OCI-LY3 (cell line): ENCODE measurements at regions not wholly inside any gene's neighbourhood (a gene's known extent, or its start where the extent isn't known, plus 50 kb on each side); places are given as distances from the start of the nearest gene placed in this dataset.

Source experiments
- CTCF ChIP-seq: fragments of 200-600, 300-600 bp; sonication (generic); IDR thresholded peaks from 2 replicates; pipeline ENCODE4 v1.5.1; 2014; ENCODE audit warnings: antibody characterized with exemption, low read length, low read depth
- EZH2phosphoT487 ChIP-seq: fragments of 200-600 bp; shearing (Covaris generic); IDR thresholded peaks from 2 replicates; pipeline ENCODE4 v1.6.1; 2018; ENCODE audit warnings: antibody characterized with exemption, mixed run types, low read depth

- TF ChIP-seq CTCF (no peak), EZH2phosphoT487 (no peak)
Observed at GRCh38 chr9:96121136-96121535, 180.8 kb downstream of the HSD17B3 start.
